IMR-90 (cell line): ENCODE measurements at regions not wholly inside any gene's neighbourhood (a gene's known extent, or its start where the extent isn't known, plus 50 kb on each side); places are given as distances from the start of the nearest gene placed in this dataset.

ENCODE experiments used
- ATAC-seq: fragments of 200-7000 bp; cut with Tn5 transposase; 2 replicates; pipeline ENCODE4 v1.9.1; 2020; ENCODE audit warnings: low read depth, mild to moderate bottlenecking, moderate library complexity
- BruUV-seq: library from RNA; stranded (reverse); fragments of 400-500 nt; replicated peaks from 2 replicates; lab custom pipeline; 2021; lab: Mats Ljungman, UMichigan
- CTCF ChIA-PET: fragments of 300-600 bp; formaldehyde crosslinking; extraction: SDS; loops from one replicate; lab custom pipeline; 2021; ENCODE audit warnings: antibody characterized with exemption; lab: Yijun Ruan, JAX
- POLR2A ChIA-PET: fragments of 300-600 bp; sonication (Branson Sonifier 250); formaldehyde crosslinking; loops from one replicate; lab custom pipeline; 2022; ENCODE audit warnings: antibody characterized with exemption; ENCODE audit not compliant: unreplicated experiment; lab: Charles Lee
- DNase-seq: peaks from one replicate; pipeline ENCODE4 v3.0.0; 2013
- H2AFZ ChIP-seq: replicated peaks from 2 replicates; pipeline ENCODE3; 2013; ENCODE audit warnings: low read length, mild to moderate bottlenecking; ENCODE audit not compliant: poor library complexity
- H2AK5ac ChIP-seq: 2 replicates; pipeline ENCODE4 v1.6.1; 2013; ENCODE audit warnings: low read depth, low read length, inconsistent platforms
- H2AK9ac ChIP-seq: replicated peaks from 2 replicates; pipeline ENCODE3; 2013; ENCODE audit warnings: mild to moderate bottlenecking, low read depth, low read length, moderate library complexity; ENCODE audit not compliant: poor library complexity
- H2BK120ac ChIP-seq: 2 replicates; pipeline ENCODE4 v1.6.1; 2013; ENCODE audit warnings: low read depth, low read length, inconsistent platforms
- H2BK15ac ChIP-seq: 3 replicates; pipeline ENCODE4 v1.6.1; 2013; ENCODE audit warnings: low read depth, low read length, inconsistent platforms
- H2BK20ac ChIP-seq: 2 replicates; pipeline ENCODE4 v1.6.1; 2013; ENCODE audit warnings: low read depth, mild to moderate bottlenecking, inconsistent platforms, low read length, moderate library complexity
- H2BK5ac ChIP-seq: 2 replicates; pipeline ENCODE4 v1.6.1; 2013; ENCODE audit warnings: mild to moderate bottlenecking, low read depth, low read length, inconsistent platforms; ENCODE audit not compliant: poor library complexity, severe bottlenecking
- H3K14ac ChIP-seq: replicated peaks from 2 replicates; pipeline ENCODE4 v1.6.1; 2013; ENCODE audit warnings: low read depth, low read length, inconsistent platforms
- H3K18ac ChIP-seq: 2 replicates; pipeline ENCODE4 v1.6.1; 2013; ENCODE audit warnings: low read depth, low read length, control low read depth
- H3K23ac ChIP-seq: 2 replicates; pipeline ENCODE4 v1.6.1; 2013; ENCODE audit warnings: low read depth, low read length, inconsistent platforms
- H3K27ac ChIP-seq: 2 replicates; pipeline ENCODE4 v1.5.1; 2013; ENCODE audit warnings: mild to moderate bottlenecking, control low read depth, low read length; ENCODE audit not compliant: insufficient read depth
- H3K27me3 ChIP-seq: 2 replicates; pipeline ENCODE4 v1.6.1; 2013; ENCODE audit warnings: low read length; ENCODE audit not compliant: control insufficient read depth, insufficient read depth
- H3K36me3 ChIP-seq: 2 replicates; pipeline ENCODE4 v1.6.1; 2013; ENCODE audit warnings: low read length, mixed read lengths; ENCODE audit not compliant: control insufficient read depth, insufficient read depth
- H3K4ac ChIP-seq: 2 replicates; pipeline ENCODE4 v1.6.1; 2013; ENCODE audit warnings: low read depth, low read length, inconsistent platforms
- H3K4me1 ChIP-seq: 2 replicates; pipeline ENCODE4 v1.6.1; 2013; ENCODE audit warnings: low read length, mixed read lengths; ENCODE audit not compliant: control insufficient read depth, insufficient read depth
- H3K4me2 ChIP-seq: 2 replicates; pipeline ENCODE4 v1.6.1; 2013; ENCODE audit warnings: low read depth, mild to moderate bottlenecking, control low read depth, low read length, moderate library complexity
- H3K4me3 ChIP-seq: 2 replicates; pipeline ENCODE4 v1.5.1; 2013; ENCODE audit warnings: low read depth, mild to moderate bottlenecking, control low read depth, low read length, moderate library complexity; ENCODE audit not compliant: insufficient read depth
- H3K56ac ChIP-seq: 2 replicates; pipeline ENCODE4 v1.6.1; 2013; ENCODE audit warnings: low read length, inconsistent platforms; ENCODE audit not compliant: insufficient read depth; ENCODE audit errors: extremely low read depth
- H3K79me1 ChIP-seq, 2 experiments: 2 replicates each; pipeline ENCODE4 v1.6.1; 2013; ENCODE audit warnings: low read length in 2 of 2, inconsistent platforms in 1 of 2, low read depth in 1 of 2
- H3K9ac ChIP-seq: 2 replicates; pipeline ENCODE4 v1.6.1; 2013; ENCODE audit warnings: low read depth, low read length, control low read depth
- H3K9me1 ChIP-seq: 2 replicates; pipeline ENCODE4 v1.6.1; 2013; ENCODE audit warnings: low read length, inconsistent platforms; ENCODE audit not compliant: insufficient read depth
- H3K9me3 ChIP-seq: 2 replicates; pipeline ENCODE4 v1.6.1; 2013; ENCODE audit warnings: low read length; ENCODE audit not compliant: control insufficient read depth, insufficient read depth
- H4K20me1 ChIP-seq: 2 replicates; pipeline ENCODE4 v1.6.1; 2013; ENCODE audit warnings: low read length, inconsistent platforms; ENCODE audit not compliant: insufficient read depth
- H4K5ac ChIP-seq: 2 replicates; pipeline ENCODE4 v1.6.1; 2013; ENCODE audit warnings: mild to moderate bottlenecking, low read depth, low read length, control low read depth
- H4K8ac ChIP-seq, 2 experiments: 2 replicates each; pipeline ENCODE4 v1.6.1; 2013; ENCODE audit warnings: low read depth in 2 of 2, low read length in 2 of 2, control low read depth in 1 of 2, inconsistent platforms in 1 of 2
- H4K91ac ChIP-seq: 2 replicates; pipeline ENCODE4 v1.6.1; 2013; ENCODE audit warnings: low read depth, low read length, inconsistent platforms; ENCODE audit not compliant: insufficient read depth
- BHLHE40 ChIP-seq: fragments of 150-350 bp; IDR thresholded peaks from 2 replicates; pipeline ENCODE4 v1.6.1; 2016; ENCODE audit warnings: mild to moderate bottlenecking, low read depth, low read length
- CHD1 ChIP-seq: IDR thresholded peaks from 2 replicates; pipeline ENCODE4 v1.6.1; 2012; ENCODE audit warnings: low read depth, low read length, improper control_type of control experiment
- CTCF ChIP-seq: conservative IDR thresholded peaks from 2 replicates; pipeline ENCODE4 v1.5.1; 2012; ENCODE audit warnings: mild to moderate bottlenecking, low read depth, low read length, improper control_type of control experiment
- MAFK ChIP-seq: IDR thresholded peaks from 2 replicates; pipeline ENCODE4 v1.6.1; 2012; ENCODE audit warnings: low read depth, low read length, improper control_type of control experiment
- MXI1 ChIP-seq: IDR thresholded peaks from 2 replicates; pipeline ENCODE4 v1.6.1; 2012; ENCODE audit warnings: low read depth, mild to moderate bottlenecking, low read length, moderate library complexity, borderline replicate concordance
- NFE2L2 ChIP-seq: fragments of 150-350 bp; IDR thresholded peaks from 2 replicates; pipeline ENCODE4 v1.6.1; 2016; ENCODE audit warnings: low read depth, mild to moderate bottlenecking, low read length
- POLR2A ChIP-seq: IDR thresholded peaks from 2 replicates; pipeline ENCODE4 v1.6.1; 2012; ENCODE audit warnings: mild to moderate bottlenecking, low read depth, low read length
- RFX5 ChIP-seq: IDR thresholded peaks from 2 replicates; pipeline ENCODE4 v1.8.0; 2012; ENCODE audit warnings: low read depth, mild to moderate bottlenecking, low read length, moderate library complexity
- USF2 ChIP-seq: fragments of 150-350 bp; IDR thresholded peaks from 2 replicates; pipeline ENCODE4 v1.6.1; 2017; ENCODE audit warnings: mild to moderate bottlenecking, antibody characterized with exemption, low read length, low read depth
- WGBS, 2 experiments: methylation state at CpG; one replicate each; pipeline versions ENCODE4 v1.1.5 to v1.1.7; 2013; ENCODE audit warnings: missing lambda C conversion rate in 2 of 2; ENCODE audit not compliant: insufficient read length in 1 of 2; ENCODE audit errors: extremely low coverage in 2 of 2; 5-methylcytosine and 5-hydroxymethylcytosine counted together
- dilution Hi-C: fragments of 300-500 bp; cut with HindIII; formaldehyde crosslinking; loops from one replicate; pipeline ENCODE4 v1.14.3; 2018; ENCODE audit warnings: low sequenced_read_pairs; ENCODE audit not compliant: unreplicated experiment
- in situ Hi-C: fragments of 300-500 bp; cut with MboI; formaldehyde crosslinking; loops from 3 replicates; pipeline ENCODE4 v1.14.3; 2019; ENCODE audit warnings: low sequenced_read_pairs, inconsistent platforms, mixed read lengths
- intact Hi-C: fragments of 100-400 bp; cut with micrococcal nuclease; formaldehyde crosslinking; loops from 2 replicates; pipeline ENCODE4 v1.10.0; 2022

GRCh38 chr15:31609906-31610305, 283.3 kb downstream of the KLF13 start:
- Histone ChIP-seq H2BK120ac (no peak overlapping the region), H2AK9ac (no peak overlapping the region), H2BK20ac (no peak overlapping the region; the same call in 1 of the 2 replicates), H3K56ac (no peak overlapping the region), H3K23ac (no peak overlapping the region), H3K9me1 (peaks cover 8% of the 10 kb centered on the region), H3K9me3 (no peaks in the 10 kb centered on the region), H3K9ac (no peak overlapping the region), H3K4me2 (no peak overlapping the region), H3K27ac (no peak overlapping the region), H2BK15ac (no peak overlapping the region), H2BK5ac (no peak overlapping the region), H3K27me3 (no peaks in the 10 kb centered on the region), H4K8ac (no peak overlapping the region; a peak in 1 of 4 replicates), H4K91ac (no peak overlapping the region), H4K20me1 (peaks cover 7% of the 10 kb centered on the region), H3K79me1 (no peaks in the 10 kb centered on the region), H2AK5ac (no peak overlapping the region), H2AFZ (no peak overlapping the region), H3K14ac (no peak overlapping the region), H3K4me1 (peaks cover 13% of the 10 kb centered on the region), H3K4me3 (no peak overlapping the region), H4K5ac (peak overlapping the region; percentile 47; the same call in 1 of the 2 replicates), H3K4ac (no peak overlapping the region), H3K36me3 (no peaks in the 10 kb centered on the region), H3K18ac (no peak overlapping the region)
- in situ Hi-C loops (no loop called here), dilution Hi-C loops (no loop called here), intact Hi-C loops (no loop called here)
- DNase-seq: no peak
- TF ChIP-seq POLR2A (no peak), MAFK (no peak), BHLHE40 (no peak), RFX5 (no peak), NFE2L2 (no peak), USF2 (no peak), CTCF (no peak), CHD1 (no peak), MXI1 (no peak)
- ChIA-PET POLR2A (no interaction called here), CTCF (no interaction called here)
- WGBS, 2 experiments: no CpG with 5 or more reads among the region's 2 CpGs
- no TSS peak for BruUV-seq
- no peak for ATAC-seq
